ENCODE measurements at regions not wholly inside any gene's neighbourhood (a gene's known extent, or its start where the extent isn't known, plus 50 kb on each side); places are given as distances from the start of the nearest gene placed in this dataset.

DNA sequence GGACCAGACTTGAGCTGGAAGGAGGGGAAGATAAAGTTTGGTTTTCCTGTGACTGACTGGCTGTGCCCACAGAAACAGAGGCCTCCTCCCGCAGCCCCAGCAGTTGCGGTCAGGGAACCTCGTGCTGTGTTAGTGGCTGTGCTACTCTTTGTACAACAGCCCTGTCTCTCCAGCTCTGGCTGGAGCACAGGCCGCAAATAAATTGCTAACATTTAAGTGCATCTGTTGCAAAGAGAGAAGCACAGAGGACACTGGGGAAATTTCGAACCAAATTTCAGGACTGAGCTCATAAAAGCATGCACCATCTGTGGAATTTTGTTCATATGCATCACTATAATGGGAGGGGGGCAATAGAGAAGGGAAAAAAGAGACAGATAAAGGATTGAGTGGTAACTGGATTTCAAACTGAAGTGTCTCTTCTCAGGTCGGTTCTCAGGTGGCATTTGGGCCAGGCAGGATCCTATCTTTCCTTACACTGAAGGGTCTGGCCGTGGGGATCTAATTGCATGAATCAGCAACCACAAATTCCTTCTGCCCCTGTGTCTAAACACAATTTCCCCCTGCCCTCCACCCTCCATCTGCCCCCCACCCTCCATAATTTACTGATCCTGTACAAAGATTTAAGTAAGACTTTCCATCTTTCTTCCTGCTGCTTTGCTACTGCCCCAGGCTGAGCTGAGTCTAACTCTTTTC, 88.9 kb upstream of the ATXN1 start:
- TF ChIP-seq, protein P1, sequence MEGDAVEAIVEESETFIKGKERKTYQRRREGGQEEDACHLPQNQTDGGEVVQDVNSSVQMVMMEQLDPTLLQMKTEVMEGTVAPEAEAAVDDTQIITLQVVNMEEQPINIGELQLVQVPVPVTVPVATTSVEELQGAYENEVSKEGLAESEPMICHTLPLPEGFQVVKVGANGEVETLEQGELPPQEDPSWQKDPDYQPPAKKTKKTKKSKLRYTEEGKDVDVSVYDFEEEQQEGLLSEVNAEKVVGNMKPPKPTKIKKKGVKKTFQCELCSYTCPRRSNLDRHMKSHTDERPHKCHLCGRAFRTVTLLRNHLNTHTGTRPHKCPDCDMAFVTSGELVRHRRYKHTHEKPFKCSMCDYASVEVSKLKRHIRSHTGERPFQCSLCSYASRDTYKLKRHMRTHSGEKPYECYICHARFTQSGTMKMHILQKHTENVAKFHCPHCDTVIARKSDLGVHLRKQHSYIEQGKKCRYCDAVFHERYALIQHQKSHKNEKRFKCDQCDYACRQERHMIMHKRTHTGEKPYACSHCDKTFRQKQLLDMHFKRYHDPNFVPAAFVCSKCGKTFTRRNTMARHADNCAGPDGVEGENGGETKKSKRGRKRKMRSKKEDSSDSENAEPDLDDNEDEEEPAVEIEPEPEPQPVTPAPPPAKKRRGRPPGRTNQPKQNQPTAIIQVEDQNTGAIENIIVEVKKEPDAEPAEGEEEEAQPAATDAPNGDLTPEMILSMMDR (IDR thresholded peaks at IDR 0.05) = no peak
- H3K9ac ChIP-seq (ENCODE audit: low read depth in 2 of 2, low read length in 2 of 2) = no peak overlapping the region

DNA sequence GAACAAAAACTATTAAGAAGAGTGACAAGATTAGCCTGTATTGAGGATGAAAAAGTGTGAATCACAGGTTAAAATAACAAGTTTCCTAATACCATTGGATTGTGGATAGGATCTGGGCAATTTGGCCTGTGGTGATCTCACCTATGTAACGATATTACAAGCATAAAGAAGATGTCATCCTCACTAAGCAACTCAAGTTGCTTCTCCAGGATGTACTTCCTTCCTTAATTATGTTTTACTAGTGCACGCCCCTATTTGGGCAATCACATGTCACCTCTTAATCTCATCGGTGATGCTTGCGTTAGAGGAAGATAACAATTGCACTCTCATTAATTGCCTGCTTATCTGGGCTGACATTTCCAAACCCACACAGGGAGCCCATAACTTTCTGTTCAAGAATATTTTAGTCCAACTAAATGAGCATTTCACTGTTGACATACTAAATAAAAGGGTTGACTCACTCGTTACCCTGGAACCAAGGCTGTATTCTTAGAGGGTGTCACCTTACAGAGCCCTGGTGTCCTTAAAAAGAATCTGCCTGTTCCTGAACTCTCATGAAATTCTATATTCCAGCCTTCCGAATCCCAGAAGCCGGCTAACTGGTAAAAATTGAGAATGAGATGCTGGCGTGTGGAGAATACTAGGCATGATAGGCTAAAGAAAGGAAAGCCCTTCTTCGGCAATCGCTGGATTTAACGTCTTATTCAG, 88.2 kb upstream of the ATXN1 start:
- DNase-seq = no peak
- Histone ChIP-seq H3K27me3 (no peaks in the 10 kb centered on the region), H3K27ac (no peak overlapping the region), H3K4me1 (no peaks in the 10 kb centered on the region), H3K36me3 (no peaks in the 10 kb centered on the region), H3K9me3 (no peaks in the 10 kb centered on the region), H3K9ac (ENCODE audit: low read depth in 2 of 2, low read length in 2 of 2) (no peak overlapping the region), H3K4me3 (no peak overlapping the region)
- intact Hi-C loops (cut with DNase I) = no loop called here
- TF ChIP-seq, protein P1 (IDR thresholded peaks at IDR 0.05) = no peak

More for the DNA sequence above, 88.9 kb upstream of the ATXN1 start:
- Histone ChIP-seq H3K27me3 (no peaks in the 10 kb centered on the region), H3K4me1 (no peaks in the 10 kb centered on the region), H3K27ac (no peak overlapping the region), H3K9me3 (no peaks in the 10 kb centered on the region), H3K36me3 (no peaks in the 10 kb centered on the region), H3K4me3 (no peak overlapping the region)
- intact Hi-C loops (cut with DNase I) = no loop called here
- DNase-seq = peak; percentile 18

DNA sequence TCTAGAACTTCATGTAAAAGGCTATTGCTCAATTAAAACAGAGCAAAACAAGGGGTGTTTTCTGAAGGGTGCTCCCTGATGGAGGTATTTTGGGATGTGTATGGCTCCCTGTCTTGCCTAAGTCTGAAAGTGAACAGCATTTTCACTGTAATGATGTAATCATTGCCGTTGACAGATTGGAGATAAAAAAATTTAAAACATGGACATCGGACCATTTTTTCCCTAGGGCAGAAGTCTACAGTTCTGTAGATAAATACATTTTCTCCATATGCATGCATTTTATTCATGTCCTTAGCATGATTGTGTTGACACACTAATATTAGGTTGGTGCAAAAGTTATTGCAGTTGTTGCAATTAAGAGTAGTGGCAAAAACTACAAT, 85.1 kb upstream of the ATXN1 start:
- TF ChIP-seq, protein P1 (IDR thresholded peaks at IDR 0.05) = no peak
- Histone ChIP-seq H3K9me3 (no peaks in the 10 kb centered on the region), H3K4me3 (no peak overlapping the region), H3K4me1 (no peaks in the 10 kb centered on the region), H3K36me3 (no peaks in the 10 kb centered on the region), H3K27ac (no peak overlapping the region), H3K9ac (ENCODE audit: low read depth in 2 of 2, low read length in 2 of 2) (no peak overlapping the region), H3K27me3 (no peaks in the 10 kb centered on the region)
- intact Hi-C loops (cut with DNase I) = no loop called here
- no peak for DNase-seq

DNA sequence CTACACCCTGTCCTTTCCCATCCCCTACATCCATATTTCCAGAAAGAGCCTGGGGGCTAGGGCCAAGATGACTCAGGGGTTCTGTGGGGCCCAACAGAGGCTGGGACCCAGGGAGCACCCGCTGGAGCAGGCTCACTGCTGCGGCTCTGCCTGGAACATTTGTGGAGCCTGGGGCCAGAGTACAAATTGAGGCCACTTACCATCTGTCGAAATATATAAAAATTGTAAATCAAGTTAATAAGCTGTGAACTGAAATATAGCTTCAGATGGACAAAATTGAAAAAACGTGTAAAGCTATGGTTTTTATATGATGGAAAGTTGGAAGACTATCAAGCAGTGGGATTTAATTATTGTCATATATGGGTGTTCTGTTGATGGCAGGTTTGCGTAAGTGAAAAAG, 82.9 kb upstream of the ATXN1 start:
- intact Hi-C loops (cut with DNase I) = no loop called here
- H3K9me3 ChIP-seq = no peaks in the 10 kb centered on the region
- H3K4me3 ChIP-seq = no peak overlapping the region
- TF ChIP-seq, protein P1 (IDR thresholded peaks at IDR 0.05) = no peak
- H3K27ac ChIP-seq = no peak overlapping the region
- DNase-seq = no peak
- H3K36me3 ChIP-seq = no peaks in the 10 kb centered on the region
- no peak overlapping the region for H3K9ac ChIP-seq (ENCODE audit: low read depth in 2 of 2, low read length in 2 of 2)
- H3K4me1 ChIP-seq = no peaks in the 10 kb centered on the region
- no peaks in the 10 kb centered on the region for H3K27me3 ChIP-seq

DNA sequence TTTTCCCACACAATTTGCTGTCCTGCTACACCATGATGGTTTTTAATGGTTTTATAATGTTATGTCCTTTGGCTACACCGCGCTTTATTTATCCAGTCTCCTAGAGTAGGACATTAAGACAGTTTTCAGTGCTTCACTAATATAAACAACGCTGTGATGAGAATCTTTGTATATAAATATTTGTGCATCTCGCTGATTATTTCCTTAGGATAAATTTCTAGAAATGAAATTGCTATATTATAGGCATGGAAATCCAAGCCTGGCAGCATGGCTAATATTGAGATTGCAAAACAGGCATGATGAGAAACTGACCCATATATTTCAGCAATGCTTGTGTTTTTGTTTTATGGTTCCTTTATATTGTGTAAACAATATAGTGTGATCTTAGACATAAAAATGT, 81.4 kb upstream of the ATXN1 start:
- no peak for DNase-seq
- no peaks in the 10 kb centered on the region for H3K36me3 ChIP-seq
- intact Hi-C loops (cut with DNase I) = no loop called here
- H3K27ac ChIP-seq = no peak overlapping the region
- H3K9ac ChIP-seq (ENCODE audit: low read depth in 2 of 2, low read length in 2 of 2) = no peak overlapping the region
- H3K27me3 ChIP-seq = no peaks in the 10 kb centered on the region
- no peaks in the 10 kb centered on the region for H3K4me1 ChIP-seq
- TF ChIP-seq, protein P1 (IDR thresholded peaks at IDR 0.05) = no peak
- H3K9me3 ChIP-seq = no peaks in the 10 kb centered on the region
- H3K4me3 ChIP-seq = no peak overlapping the region
